ENCODE measurements at regions not wholly inside any gene's neighbourhood (a gene's known extent, or its start where the extent isn't known, plus 50 kb on each side); places are given as distances from the start of the nearest gene placed in this dataset.

- H3K4me2 ChIP-seq: no peak overlapping the region
- no peaks in the 10 kb centered on the region for H3K9me3 ChIP-seq (ENCODE audit: low read depth)
- H3K27me3 ChIP-seq: no peaks in the 10 kb centered on the region
- no peak overlapping the region for H3K27ac ChIP-seq
- H2AFZ ChIP-seq: no peak overlapping the region
- no peaks in the 10 kb centered on the region for H3K36me3 ChIP-seq (replicated peaks; ENCODE audit: insufficient read depth, low read depth)
- 91% methylated on average over 4 of the region's 4 CpGs for WGBS (ENCODE audit: low lambda C conversion rate, missing lambda C conversion rate)
- H3K4me3 ChIP-seq: no peak overlapping the region
- H3K9me2 ChIP-seq (replicated peaks; ENCODE audit: insufficient read depth): no peaks in the 10 kb centered on the region
- no peaks in the 10 kb centered on the region for H4K20me1 ChIP-seq (ENCODE audit: insufficient read depth, poor library complexity, severe bottlenecking)
- no peaks in the 10 kb centered on the region for H3K79me2 ChIP-seq
- H3K4me1 ChIP-seq (ENCODE audit: insufficient read depth): no peaks in the 10 kb centered on the region
- DNase-seq (ENCODE audit: low spot score): no peak
- TF ChIP-seq, protein P1, sequence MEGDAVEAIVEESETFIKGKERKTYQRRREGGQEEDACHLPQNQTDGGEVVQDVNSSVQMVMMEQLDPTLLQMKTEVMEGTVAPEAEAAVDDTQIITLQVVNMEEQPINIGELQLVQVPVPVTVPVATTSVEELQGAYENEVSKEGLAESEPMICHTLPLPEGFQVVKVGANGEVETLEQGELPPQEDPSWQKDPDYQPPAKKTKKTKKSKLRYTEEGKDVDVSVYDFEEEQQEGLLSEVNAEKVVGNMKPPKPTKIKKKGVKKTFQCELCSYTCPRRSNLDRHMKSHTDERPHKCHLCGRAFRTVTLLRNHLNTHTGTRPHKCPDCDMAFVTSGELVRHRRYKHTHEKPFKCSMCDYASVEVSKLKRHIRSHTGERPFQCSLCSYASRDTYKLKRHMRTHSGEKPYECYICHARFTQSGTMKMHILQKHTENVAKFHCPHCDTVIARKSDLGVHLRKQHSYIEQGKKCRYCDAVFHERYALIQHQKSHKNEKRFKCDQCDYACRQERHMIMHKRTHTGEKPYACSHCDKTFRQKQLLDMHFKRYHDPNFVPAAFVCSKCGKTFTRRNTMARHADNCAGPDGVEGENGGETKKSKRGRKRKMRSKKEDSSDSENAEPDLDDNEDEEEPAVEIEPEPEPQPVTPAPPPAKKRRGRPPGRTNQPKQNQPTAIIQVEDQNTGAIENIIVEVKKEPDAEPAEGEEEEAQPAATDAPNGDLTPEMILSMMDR (IDR thresholded peaks at IDR 0.05; ENCODE audit: poor library complexity): no peak
- TF ChIP-seq EZH2phosphoT487 (IDR thresholded peaks at IDR 0.05; ENCODE audit: low read depth, severe bottlenecking, unreplicated experiment): no peak
- TF ChIP-seq EZH2 (IDR thresholded peaks at IDR 0.05; ENCODE audit: borderline replicate concordance): no peak
Observed at GRCh38 chr6:66568271-66568670, 861.2 kb upstream of the EYS start.

DNA sequence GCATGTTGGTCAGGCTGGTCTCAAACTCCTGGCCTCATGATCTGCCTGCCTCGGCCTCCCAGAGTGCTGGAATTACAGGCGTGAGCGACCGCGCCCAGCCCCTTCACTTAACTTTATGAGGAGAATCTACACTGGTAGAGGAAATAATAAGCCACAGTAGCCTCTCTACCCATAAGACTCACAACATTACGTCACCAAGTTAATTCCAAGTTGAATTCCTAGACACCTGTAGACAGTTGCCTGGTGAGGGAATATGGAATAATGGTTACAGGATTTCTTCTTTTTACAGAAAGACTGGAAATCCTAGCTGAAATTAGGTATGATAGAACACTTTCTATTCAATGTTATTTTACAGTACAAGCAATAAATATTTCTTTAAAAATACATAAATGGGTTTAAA is 854.5 kb upstream of the EYS start:
- Histone ChIP-seq H3K4me2 (no peak overlapping the region), H3K27ac (no peak overlapping the region), H3K4me1 (ENCODE audit: insufficient read depth) (no peaks in the 10 kb centered on the region), H4K20me1 (ENCODE audit: insufficient read depth, poor library complexity, severe bottlenecking) (no peaks in the 10 kb centered on the region), H3K9me2 (replicated peaks; ENCODE audit: insufficient read depth) (no peaks in the 10 kb centered on the region), H3K4me3 (no peak overlapping the region), H3K9me3 (ENCODE audit: low read depth) (no peaks in the 10 kb centered on the region), H3K27me3 (no peaks in the 10 kb centered on the region), H3K36me3 (replicated peaks; ENCODE audit: insufficient read depth, low read depth) (no peaks in the 10 kb centered on the region), H3K79me2 (no peaks in the 10 kb centered on the region), H2AFZ (no peak overlapping the region)
- WGBS (ENCODE audit: low lambda C conversion rate, missing lambda C conversion rate): 88% methylated on average over 6 of the region's 6 CpGs
- DNase-seq (ENCODE audit: low spot score): no peak
- TF ChIP-seq, protein P1 (IDR thresholded peaks at IDR 0.05; ENCODE audit: poor library complexity): no peak
- TF ChIP-seq EZH2phosphoT487 (IDR thresholded peaks at IDR 0.05; ENCODE audit: low read depth, severe bottlenecking, unreplicated experiment): no peak
- no peak for TF ChIP-seq EZH2 (IDR thresholded peaks at IDR 0.05; ENCODE audit: borderline replicate concordance)

- Histone ChIP-seq H4K20me1 (ENCODE audit: insufficient read depth, poor library complexity, severe bottlenecking) (no peaks in the 10 kb centered on the region), H3K27me3 (no peaks in the 10 kb centered on the region), H3K79me2 (no peaks in the 10 kb centered on the region), H3K4me2 (no peak overlapping the region), H3K4me3 (no peak overlapping the region), H3K27ac (no peak overlapping the region), H3K4me1 (ENCODE audit: insufficient read depth) (no peaks in the 10 kb centered on the region), H3K9me2 (replicated peaks; ENCODE audit: insufficient read depth) (no peaks in the 10 kb centered on the region), H3K9me3 (ENCODE audit: low read depth) (no peaks in the 10 kb centered on the region), H2AFZ (no peak overlapping the region), H3K36me3 (replicated peaks; ENCODE audit: insufficient read depth, low read depth) (no peaks in the 10 kb centered on the region)
- TF ChIP-seq, protein P1 (IDR thresholded peaks at IDR 0.05; ENCODE audit: poor library complexity): no peak
- TF ChIP-seq EZH2 (IDR thresholded peaks at IDR 0.05; ENCODE audit: borderline replicate concordance) (no peak), EZH2phosphoT487 (IDR thresholded peaks at IDR 0.05; ENCODE audit: low read depth, severe bottlenecking, unreplicated experiment) (no peak)
- no peak for DNase-seq (ENCODE audit: low spot score)
Observed at GRCh38 chr6:66558189-66558588, 851.2 kb upstream of the EYS start.

- Histone ChIP-seq H3K27me3 (no peaks in the 10 kb centered on the region), H3K27ac (no peak overlapping the region), H4K20me1 (ENCODE audit: insufficient read depth, poor library complexity, severe bottlenecking) (no peaks in the 10 kb centered on the region), H3K79me2 (no peaks in the 10 kb centered on the region), H3K4me3 (no peak overlapping the region), H3K36me3 (replicated peaks; ENCODE audit: insufficient read depth, low read depth) (no peaks in the 10 kb centered on the region), H3K4me1 (ENCODE audit: insufficient read depth) (no peaks in the 10 kb centered on the region), H3K9me2 (replicated peaks; ENCODE audit: insufficient read depth) (no peaks in the 10 kb centered on the region), H3K4me2 (no peak overlapping the region), H3K9me3 (ENCODE audit: low read depth) (no peaks in the 10 kb centered on the region), H2AFZ (no peak overlapping the region)
- TF ChIP-seq EZH2phosphoT487 (IDR thresholded peaks at IDR 0.05; ENCODE audit: low read depth, severe bottlenecking, unreplicated experiment) (no peak), EZH2 (IDR thresholded peaks at IDR 0.05; ENCODE audit: borderline replicate concordance) (no peak)
- WGBS (ENCODE audit: low lambda C conversion rate, missing lambda C conversion rate): 85% methylated on average over 1 of the region's 1 CpG
- DNase-seq (ENCODE audit: low spot score): no peak
Observed at GRCh38 chr6:66556936-66557335, 849.9 kb upstream of the EYS start.

Data from hepatocyte (in vitro differentiated cells).